Ovary (tissue), 3 donors: ENCODE measurements at regions not wholly inside any gene's neighbourhood (a gene's known extent, or its start where the extent isn't known, plus 50 kb on each side); places are given as distances from the start of the nearest gene placed in this dataset.

ENCODE experiments used
- EP300 ChIP-seq: sonication (generic); formaldehyde crosslinking; IDR thresholded peaks from one replicate; pipeline ENCODE4 v1.6.1; 2017; ENCODE audit warnings: antibody characterized with exemption
- POLR2A ChIP-seq: fragments of 450-650 bp; IDR thresholded peaks from one replicate; pipeline ENCODE4 v1.6.1; 2017; ENCODE audit warnings: antibody characterized with exemption, mild to moderate bottlenecking, moderate library complexity
- TF ChIP-seq, protein P1 (sequence below), 3 donors: fragments of 450-650 bp in 2 of 3; fragments of 200-600 bp in 1 of 3; IDR thresholded peaks; one replicate each; pipeline versions ENCODE4 v1.5.1 to v1.8.0; 2016 to 2022; ENCODE audit warnings: antibody characterized with exemption in 3 of 3, mild to moderate bottlenecking in 1 of 3
- donor health status: DM: no; HTN: no; CAD: no.

DNA sequence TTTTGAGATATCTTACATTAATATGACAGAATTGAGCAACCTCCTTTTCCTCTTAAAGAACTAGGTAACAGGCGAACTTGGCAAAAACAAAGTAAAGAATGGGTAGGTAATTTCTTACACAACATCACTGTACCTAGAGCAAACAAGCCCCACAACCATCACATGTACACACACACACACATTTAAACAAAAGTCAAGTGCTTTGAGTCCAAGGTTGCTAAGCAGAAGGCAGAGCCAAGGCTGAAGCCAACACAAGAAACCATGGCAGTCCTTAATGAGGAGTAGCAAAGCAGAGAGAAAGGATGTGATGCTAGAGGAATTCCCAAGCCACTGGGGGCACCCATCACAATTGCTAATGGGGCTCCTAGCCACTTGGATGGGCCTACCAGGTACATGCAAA is 164.1 kb downstream of the PAX3 start:
- TF ChIP-seq, protein P1, sequence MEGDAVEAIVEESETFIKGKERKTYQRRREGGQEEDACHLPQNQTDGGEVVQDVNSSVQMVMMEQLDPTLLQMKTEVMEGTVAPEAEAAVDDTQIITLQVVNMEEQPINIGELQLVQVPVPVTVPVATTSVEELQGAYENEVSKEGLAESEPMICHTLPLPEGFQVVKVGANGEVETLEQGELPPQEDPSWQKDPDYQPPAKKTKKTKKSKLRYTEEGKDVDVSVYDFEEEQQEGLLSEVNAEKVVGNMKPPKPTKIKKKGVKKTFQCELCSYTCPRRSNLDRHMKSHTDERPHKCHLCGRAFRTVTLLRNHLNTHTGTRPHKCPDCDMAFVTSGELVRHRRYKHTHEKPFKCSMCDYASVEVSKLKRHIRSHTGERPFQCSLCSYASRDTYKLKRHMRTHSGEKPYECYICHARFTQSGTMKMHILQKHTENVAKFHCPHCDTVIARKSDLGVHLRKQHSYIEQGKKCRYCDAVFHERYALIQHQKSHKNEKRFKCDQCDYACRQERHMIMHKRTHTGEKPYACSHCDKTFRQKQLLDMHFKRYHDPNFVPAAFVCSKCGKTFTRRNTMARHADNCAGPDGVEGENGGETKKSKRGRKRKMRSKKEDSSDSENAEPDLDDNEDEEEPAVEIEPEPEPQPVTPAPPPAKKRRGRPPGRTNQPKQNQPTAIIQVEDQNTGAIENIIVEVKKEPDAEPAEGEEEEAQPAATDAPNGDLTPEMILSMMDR (IDR thresholded peaks at IDR 0.05) = no peak
- TF ChIP-seq POLR2A (no peak), EP300 (no peak)
